Right lobe of liver (tissue), 4 donors: ENCODE measurements at regions not wholly inside any gene's neighbourhood (a gene's known extent, or its start where the extent isn't known, plus 50 kb on each side); places are given as distances from the start of the nearest gene placed in this dataset.

Experiments used
- CTCF ChIP-seq, 4 donors: fragments of 200-600 bp in 3 of 4; fragments of 450-650 bp in 1 of 4; IDR thresholded peaks; one replicate each; pipeline versions ENCODE4 v1.5.1 to v1.8.0; 2016 to 2022; ENCODE audit warnings: antibody characterized with exemption in 4 of 4, mild to moderate bottlenecking in 2 of 4
- POLR2A ChIP-seq: fragments of 450-650 bp; IDR thresholded peaks from one replicate; pipeline ENCODE4 v1.6.1; 2017; ENCODE audit warnings: antibody characterized with exemption, mild to moderate bottlenecking
- donor health status: DM: no; HTN: no; CAD: no.
- donor health status: DM: no; HTN: no; CAD: no.
- donor health status: DM: no; HTN: yes; CAD: no.

GRCh38 chr10:30154126-30154525, 94.7 kb upstream of the JCAD start:
- no peak for TF ChIP-seq POLR2A
- TF ChIP-seq CTCF (IDR thresholded peaks at IDR 0.05): no peak
